ENCODE measurements at regions not wholly inside any gene's neighbourhood (a gene's known extent, or its start where the extent isn't known, plus 50 kb on each side); places are given as distances from the start of the nearest gene placed in this dataset.

DNA sequence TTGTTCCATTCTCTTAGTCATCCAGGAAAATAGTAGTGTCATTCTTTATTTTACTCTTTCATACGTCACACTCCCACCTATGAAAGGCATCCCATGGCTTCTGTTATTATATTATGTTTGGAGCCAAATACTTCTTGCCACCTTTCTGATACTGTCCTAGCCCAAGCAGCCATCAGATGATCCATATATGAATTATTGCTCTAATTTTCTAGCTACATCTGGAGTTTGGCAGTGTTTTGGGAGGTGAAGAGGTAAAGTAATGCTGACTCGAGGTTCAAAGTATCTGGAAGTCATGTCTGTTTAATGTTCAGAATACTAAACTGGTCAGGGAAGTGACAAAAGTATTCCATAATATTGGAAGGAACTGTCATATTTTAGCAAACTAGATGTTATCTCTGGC, 362.5 kb downstream of the GPR37 start:
- TF ChIP-seq POLR2AphosphoS5 (IDR thresholded peaks at IDR 0.05; ENCODE audit: insufficient read depth in 1 of 2, low read depth in 1 of 2): no peak
- TF ChIP-seq, protein P1, sequence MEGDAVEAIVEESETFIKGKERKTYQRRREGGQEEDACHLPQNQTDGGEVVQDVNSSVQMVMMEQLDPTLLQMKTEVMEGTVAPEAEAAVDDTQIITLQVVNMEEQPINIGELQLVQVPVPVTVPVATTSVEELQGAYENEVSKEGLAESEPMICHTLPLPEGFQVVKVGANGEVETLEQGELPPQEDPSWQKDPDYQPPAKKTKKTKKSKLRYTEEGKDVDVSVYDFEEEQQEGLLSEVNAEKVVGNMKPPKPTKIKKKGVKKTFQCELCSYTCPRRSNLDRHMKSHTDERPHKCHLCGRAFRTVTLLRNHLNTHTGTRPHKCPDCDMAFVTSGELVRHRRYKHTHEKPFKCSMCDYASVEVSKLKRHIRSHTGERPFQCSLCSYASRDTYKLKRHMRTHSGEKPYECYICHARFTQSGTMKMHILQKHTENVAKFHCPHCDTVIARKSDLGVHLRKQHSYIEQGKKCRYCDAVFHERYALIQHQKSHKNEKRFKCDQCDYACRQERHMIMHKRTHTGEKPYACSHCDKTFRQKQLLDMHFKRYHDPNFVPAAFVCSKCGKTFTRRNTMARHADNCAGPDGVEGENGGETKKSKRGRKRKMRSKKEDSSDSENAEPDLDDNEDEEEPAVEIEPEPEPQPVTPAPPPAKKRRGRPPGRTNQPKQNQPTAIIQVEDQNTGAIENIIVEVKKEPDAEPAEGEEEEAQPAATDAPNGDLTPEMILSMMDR (IDR thresholded peaks at IDR 0.05): no peak

Measured in vagina (tissue), 2 donors.